ENCODE measurements at regions not wholly inside any gene's neighbourhood (a gene's known extent, or its start where the extent isn't known, plus 50 kb on each side); places are given as distances from the start of the nearest gene placed in this dataset.

DNA sequence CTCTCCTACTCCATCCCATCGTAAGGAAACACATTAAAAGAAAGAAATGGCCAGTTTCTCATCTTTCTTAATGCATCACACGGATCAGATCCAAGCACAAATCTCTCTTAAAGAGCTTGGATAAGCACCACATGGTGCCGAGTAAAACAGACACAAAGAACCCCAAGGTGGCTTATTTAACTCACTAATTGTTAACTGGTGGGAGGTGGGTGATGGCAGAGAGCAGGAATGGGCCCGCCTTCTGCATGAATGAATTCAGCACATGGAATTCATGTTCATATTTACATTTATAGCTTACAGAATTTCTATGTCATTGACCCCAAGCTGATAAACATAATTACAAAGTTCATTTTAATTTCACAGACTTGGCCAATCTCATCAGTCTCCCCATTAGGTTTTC is 89.9 kb downstream of the MZT1 start:
- no peak overlapping the region for H3K4me2 ChIP-seq (replicated peaks; ENCODE audit: extremely low read depth, low read length, poor library complexity, severe bottlenecking)
- H3K9ac ChIP-seq (ENCODE audit: insufficient read depth, low read length, poor library complexity, severe bottlenecking) = no peak overlapping the region
- Mint-ChIP-seq H3K27me3 (ENCODE audit: low read depth in 3 of 3) (peaks cover 0 to 1% (median 0%) of the 10 kb centered on the region in 3 donors), H3K9me3 (no peaks in the 10 kb centered on the region), H3K4me1 (no peaks in the 10 kb centered on the region), H3K4me3 (no peak overlapping the region), H3K36me3 (no peaks in the 10 kb centered on the region), H3K27ac (no peak overlapping the region)
- no peaks in the 10 kb centered on the region for H3K27me3 ChIP-seq (ENCODE audit: control insufficient read depth in 2 of 2, insufficient read depth in 2 of 2, low read length in 2 of 2)
- H3K9me3 ChIP-seq (replicated peaks in 1 of 2; ENCODE audit: control insufficient read depth in 1 of 2, insufficient read depth in 1 of 2, low read length in 2 of 2) = no peaks in the 10 kb centered on the region
- no peaks in the 10 kb centered on the region for H3K79me2 ChIP-seq (ENCODE audit: insufficient read depth, low read length)
- H2AFZ ChIP-seq (ENCODE audit: insufficient read depth, low read depth, low read length, poor library complexity, severe bottlenecking) = no peak overlapping the region
- H3K36me3 ChIP-seq (replicated peaks in 1 of 2; ENCODE audit: control insufficient read depth in 1 of 2, insufficient read depth in 2 of 2, low read length in 2 of 2) = no peaks in the 10 kb centered on the region
- no peaks in the 10 kb centered on the region for H4K20me1 ChIP-seq (ENCODE audit: insufficient read depth, low read length)
- DNase-seq = no peak
- no peak overlapping the region for H3K27ac ChIP-seq (ENCODE audit: low read depth in 1 of 2, low read length in 2 of 2)
- no peaks in the 10 kb centered on the region for H3K4me1 ChIP-seq (ENCODE audit: control insufficient read depth in 1 of 2, insufficient read depth in 2 of 2, low read length in 2 of 2)
- TF ChIP-seq CTCF (IDR thresholded peaks at IDR 0.05) = no peak
- no CpG with 5 or more reads among the region's 4 CpGs for WGBS (ENCODE audit: insufficient coverage)
- no peak overlapping the region for H3K4me3 ChIP-seq (replicated peaks in 1 of 3; ENCODE audit: low read depth in 2 of 3, low read length in 3 of 3)
- intact Hi-C loops (cut with micrococcal nuclease) = no loop called here

DNA sequence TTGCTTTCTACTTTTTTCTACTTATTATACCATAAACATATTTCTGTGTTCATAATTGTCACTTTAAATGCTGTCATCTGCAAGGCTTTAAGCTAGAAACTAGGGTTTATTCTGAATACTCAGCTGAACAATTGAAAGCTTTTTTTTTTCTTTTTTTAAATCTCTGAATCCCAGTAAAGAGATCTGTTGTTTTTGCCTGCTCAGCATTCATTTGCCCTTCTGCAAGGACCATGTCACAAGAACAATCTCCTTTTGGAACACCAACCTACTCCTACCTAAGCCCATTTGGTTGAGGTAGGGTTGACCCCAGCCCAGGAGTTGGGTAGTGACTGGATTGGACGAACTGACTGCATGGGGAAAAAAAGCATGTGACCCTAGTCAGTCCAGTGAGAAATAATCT is 92.6 kb downstream of the MZT1 start:
- Histone ChIP-seq H3K4me3 (replicated peaks in 1 of 3; ENCODE audit: low read depth in 2 of 3, low read length in 3 of 3) (no peak overlapping the region), H2AFZ (ENCODE audit: insufficient read depth, low read depth, low read length, poor library complexity, severe bottlenecking) (no peak overlapping the region), H3K27me3 (ENCODE audit: control insufficient read depth in 2 of 2, insufficient read depth in 2 of 2, low read length in 2 of 2) (no peaks in the 10 kb centered on the region), H3K27ac (ENCODE audit: low read depth in 1 of 2, low read length in 2 of 2) (no peak overlapping the region), H3K9ac (ENCODE audit: insufficient read depth, low read length, poor library complexity, severe bottlenecking) (no peak overlapping the region), H3K9me3 (replicated peaks in 1 of 2; ENCODE audit: control insufficient read depth in 1 of 2, insufficient read depth in 1 of 2, low read length in 2 of 2) (no peaks in the 10 kb centered on the region), H3K36me3 (replicated peaks in 1 of 2; ENCODE audit: control insufficient read depth in 1 of 2, insufficient read depth in 2 of 2, low read length in 2 of 2) (no peaks in the 10 kb centered on the region), H3K4me1 (ENCODE audit: control insufficient read depth in 1 of 2, insufficient read depth in 2 of 2, low read length in 2 of 2) (no peaks in the 10 kb centered on the region), H3K79me2 (ENCODE audit: insufficient read depth, low read length) (no peaks in the 10 kb centered on the region), H4K20me1 (ENCODE audit: insufficient read depth, low read length) (no peaks in the 10 kb centered on the region), H3K4me2 (replicated peaks; ENCODE audit: extremely low read depth, low read length, poor library complexity, severe bottlenecking) (no peak overlapping the region)
- Mint-ChIP-seq H3K9me3 (peaks cover 0 to 8% (median 0%) of the 10 kb centered on the region in 7 donors), H3K4me3 (no peak overlapping the region), H3K36me3 (no peaks in the 10 kb centered on the region), H3K27ac (no peak overlapping the region), H3K4me1 (no peaks in the 10 kb centered on the region), H3K27me3 (ENCODE audit: low read depth in 3 of 3) (peaks cover 0 to 1% (median 0%) of the 10 kb centered on the region in 3 donors)
- TF ChIP-seq CTCF (IDR thresholded peaks at IDR 0.05) = no peak
- no peak for DNase-seq
- WGBS (ENCODE audit: insufficient coverage) = 88% methylated on average over 1 of the region's 1 CpG
- intact Hi-C loops (cut with micrococcal nuclease) = no loop called here

All from CD14-positive monocyte (primary cell).